Brain microvascular endothelial cell (primary cell): ENCODE measurements at regions not wholly inside any gene's neighbourhood (a gene's known extent, or its start where the extent isn't known, plus 50 kb on each side); places are given as distances from the start of the nearest gene placed in this dataset.

Experiments used
- DNase-seq: peaks from one replicate; pipeline ENCODE4 v3.0.0-alpha.2; 2020
- H3K27ac ChIP-seq: fragments of 250-450 bp; sonication (Bioruptor Pico); 2 replicates; pipeline ENCODE4 v1.5.1; 2020; ENCODE audit warnings: mild to moderate bottlenecking, moderate library complexity
- H3K27me3 ChIP-seq: fragments of 250-450 bp; sonication (Bioruptor Pico); replicated peaks from 2 replicates; pipeline ENCODE4 v1.5.1; 2020; ENCODE audit warnings: mild to moderate bottlenecking
- H3K36me3 ChIP-seq: fragments of 250-450 bp; sonication (Bioruptor Pico); replicated peaks from 2 replicates; pipeline ENCODE4 v1.5.1; 2020; ENCODE audit warnings: mild to moderate bottlenecking
- H3K4me3 ChIP-seq: 2 replicates; pipeline ENCODE4 v1.5.1; 2011; ENCODE audit warnings: low read depth, mild to moderate bottlenecking, control low read depth, low read length, moderate library complexity
- CTCF ChIP-seq: IDR thresholded peaks from 2 replicates; pipeline ENCODE4 v1.5.1; 2011; ENCODE audit warnings: low read depth, mild to moderate bottlenecking, moderate library complexity, low read length, control low read depth, inconsistent platforms; ENCODE audit errors: missing control alignments
- in situ Hi-C: cut with HindIII; loops from 2 replicates; pipeline ENCODE4 v1.10.0; 2017; ENCODE audit warnings: low sequenced_read_pairs, low pct_ligation_motif_present

GRCh38 chr1:199936441-199936840, 91.1 kb upstream of the NR5A2 start:
- no peak overlapping the region for H3K4me3 ChIP-seq
- no peak overlapping the region for H3K27ac ChIP-seq
- in situ Hi-C loops = no loop called here
- H3K36me3 ChIP-seq = no peaks in the 10 kb centered on the region
- no peaks in the 10 kb centered on the region for H3K27me3 ChIP-seq
- no peak for TF ChIP-seq CTCF
- DNase-seq = no peak

- DNase-seq = no peak
- in situ Hi-C loops = no loop called here
- no peaks in the 10 kb centered on the region for H3K27me3 ChIP-seq
- H3K27ac ChIP-seq = no peak overlapping the region
- H3K4me3 ChIP-seq = no peak overlapping the region
- no peaks in the 10 kb centered on the region for H3K36me3 ChIP-seq
- no peak for TF ChIP-seq CTCF
Measured at GRCh38 chr1:199937161-199937560, 90.3 kb upstream of the NR5A2 start.

GRCh38 chr1:199937661-199938060, 89.8 kb upstream of the NR5A2 start:
- H3K27me3 ChIP-seq = no peaks in the 10 kb centered on the region
- no peak overlapping the region for H3K4me3 ChIP-seq
- TF ChIP-seq CTCF = no peak
- in situ Hi-C loops = no loop called here
- H3K36me3 ChIP-seq = no peaks in the 10 kb centered on the region
- H3K27ac ChIP-seq = no peak overlapping the region
- DNase-seq = no peak

GRCh38 chr1:199944986-199945385, 82.5 kb upstream of the NR5A2 start:
- TF ChIP-seq CTCF = no peak
- H3K27me3 ChIP-seq = no peaks in the 10 kb centered on the region
- DNase-seq = no peak
- H3K27ac ChIP-seq = no peak overlapping the region
- H3K4me3 ChIP-seq = no peak overlapping the region
- H3K36me3 ChIP-seq = no peaks in the 10 kb centered on the region
- in situ Hi-C loops = no loop called here

GRCh38 chr1:199945591-199945990, 81.9 kb upstream of the NR5A2 start:
- H3K36me3 ChIP-seq = no peaks in the 10 kb centered on the region
- H3K27ac ChIP-seq = no peak overlapping the region
- no peak for DNase-seq
- no peaks in the 10 kb centered on the region for H3K27me3 ChIP-seq
- H3K4me3 ChIP-seq = no peak overlapping the region
- TF ChIP-seq CTCF = no peak
- in situ Hi-C loops = no loop called here

- no peak overlapping the region for H3K4me3 ChIP-seq
- H3K36me3 ChIP-seq = no peaks in the 10 kb centered on the region
- DNase-seq = no peak
- in situ Hi-C loops = no loop called here
- no peak for TF ChIP-seq CTCF
- H3K27me3 ChIP-seq = no peaks in the 10 kb centered on the region
- no peak overlapping the region for H3K27ac ChIP-seq
Measured at GRCh38 chr1:199946305-199947155, 81.0 kb upstream of the NR5A2 start.
